ENCODE measurements at regions not wholly inside any gene's neighbourhood (a gene's known extent, or its start where the extent isn't known, plus 50 kb on each side); places are given as distances from the start of the nearest gene placed in this dataset.

DNA sequence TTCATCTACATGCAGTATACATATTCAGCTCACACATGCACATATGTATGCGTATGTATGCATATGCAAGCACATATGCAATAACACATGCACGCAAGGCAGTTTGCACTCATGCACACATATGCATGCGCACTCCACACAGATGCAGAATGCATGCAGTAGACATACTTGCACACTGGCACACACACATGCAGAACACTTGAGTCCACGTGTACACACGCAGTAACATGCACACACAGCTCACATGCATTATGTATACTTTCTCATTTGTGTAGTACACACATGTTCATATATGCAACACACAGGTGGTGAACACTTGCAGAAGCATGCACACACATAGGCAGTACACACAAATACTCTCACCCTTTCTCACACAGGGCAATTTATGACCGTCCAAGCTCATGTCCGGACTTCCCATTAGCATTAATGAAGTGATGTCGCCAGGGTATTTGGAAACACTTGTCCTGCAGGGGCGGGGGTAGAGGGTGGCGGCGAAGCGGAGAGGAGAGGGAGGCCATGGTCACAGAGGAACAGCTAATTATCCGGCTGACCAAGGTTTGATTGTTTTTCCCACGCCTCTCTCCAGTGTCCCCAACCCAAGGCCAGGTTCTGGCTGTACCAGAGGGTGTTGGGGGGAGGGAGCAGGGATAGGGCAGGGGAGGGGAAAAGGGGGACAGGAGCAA lies 91.3 kb downstream of the VEGFA start:
- no peak for DNase-seq

DNA sequence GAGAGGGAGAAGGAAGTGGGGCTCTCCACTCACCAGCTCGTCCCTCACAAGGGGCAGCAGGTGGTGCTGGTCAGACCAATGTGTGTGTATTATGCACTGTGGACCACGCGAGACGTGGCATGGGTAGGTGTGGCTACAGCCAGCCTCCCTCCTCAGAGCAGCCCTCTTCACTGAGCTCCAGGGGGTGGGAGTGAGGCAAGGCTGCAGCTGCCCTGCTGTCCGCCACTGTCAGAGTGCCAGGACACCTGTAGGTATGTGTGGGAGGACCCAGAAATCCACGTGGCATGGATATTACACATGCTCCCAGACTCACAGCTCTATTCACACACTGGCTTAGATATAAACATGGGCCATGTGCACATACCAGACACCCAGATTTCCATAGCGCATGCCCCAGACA lies 90.3 kb downstream of the VEGFA start:
- no peak for DNase-seq

DNA sequence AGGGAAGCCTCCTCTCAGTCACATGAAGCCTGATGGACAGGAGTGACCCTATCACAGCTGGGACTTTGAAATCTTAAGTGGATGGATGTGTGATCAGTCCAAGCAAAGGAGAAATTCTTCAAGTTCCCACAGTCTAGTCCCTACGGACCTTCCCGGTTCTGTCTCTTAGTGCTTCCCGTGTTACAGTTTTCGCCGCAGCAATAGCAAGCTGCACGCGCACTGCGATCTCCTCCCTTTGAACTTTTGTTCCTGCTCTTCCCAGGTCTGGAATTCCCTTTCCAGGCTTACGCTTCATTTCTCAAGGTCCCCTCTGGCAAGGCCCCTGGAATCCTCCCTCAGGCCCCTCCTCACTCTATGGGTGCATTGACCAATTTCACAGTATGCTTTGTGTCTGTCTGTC lies 89.2 kb downstream of the VEGFA start:
- DNase-seq: no peak

DNA sequence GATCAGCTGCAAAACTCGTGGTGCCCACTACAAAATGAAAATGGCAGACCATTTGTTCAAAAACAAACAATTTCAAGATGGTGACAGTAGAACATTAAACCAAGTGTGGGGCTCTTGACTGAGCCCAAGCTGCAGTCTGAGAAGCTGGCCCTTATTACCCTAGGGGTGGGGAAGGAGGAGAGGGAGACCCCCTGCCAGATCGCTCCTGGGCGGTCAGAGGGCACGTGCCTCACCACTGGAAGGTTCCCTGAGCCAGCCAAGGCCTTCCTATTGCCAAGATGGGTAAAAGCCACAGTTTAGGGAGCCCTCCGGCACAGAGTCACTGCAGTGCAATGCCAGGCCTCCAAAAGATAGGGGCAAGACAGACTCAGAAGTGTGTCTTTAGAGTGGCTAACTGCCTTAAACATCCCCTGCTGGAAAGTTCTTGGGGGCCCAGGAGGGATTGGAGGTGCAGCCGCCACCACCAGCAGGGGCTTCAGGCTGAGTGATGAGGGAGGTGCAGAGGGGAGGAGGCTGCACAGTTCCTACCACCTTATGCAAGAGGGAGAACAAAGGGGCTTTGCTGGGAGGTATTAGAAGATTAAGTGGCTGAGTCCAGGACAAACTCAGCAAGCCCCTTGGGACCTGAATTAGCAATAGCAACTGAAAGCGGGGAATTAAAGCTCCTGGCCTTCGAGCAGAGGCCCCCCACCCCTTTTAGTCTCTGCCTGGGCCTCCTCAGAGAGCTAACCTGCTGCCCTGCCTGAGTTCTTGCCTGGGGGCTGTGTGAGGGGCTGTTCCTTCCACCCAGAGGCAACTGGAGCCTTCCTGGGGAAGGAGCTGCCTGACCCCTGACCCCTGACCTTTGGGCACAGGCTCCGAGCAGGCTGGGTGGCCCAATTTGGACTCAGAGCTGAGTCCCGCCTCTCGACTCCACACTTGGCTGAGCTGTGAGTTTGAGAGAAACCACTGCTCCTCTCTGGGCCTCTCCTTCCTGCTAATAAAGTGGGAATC lies 88.4 kb downstream of the VEGFA start:
- DNase-seq: no peak

- no peak for DNase-seq
Measured at GRCh38 chr6:43856005-43856765, 86.2 kb downstream of the VEGFA start.

DNA sequence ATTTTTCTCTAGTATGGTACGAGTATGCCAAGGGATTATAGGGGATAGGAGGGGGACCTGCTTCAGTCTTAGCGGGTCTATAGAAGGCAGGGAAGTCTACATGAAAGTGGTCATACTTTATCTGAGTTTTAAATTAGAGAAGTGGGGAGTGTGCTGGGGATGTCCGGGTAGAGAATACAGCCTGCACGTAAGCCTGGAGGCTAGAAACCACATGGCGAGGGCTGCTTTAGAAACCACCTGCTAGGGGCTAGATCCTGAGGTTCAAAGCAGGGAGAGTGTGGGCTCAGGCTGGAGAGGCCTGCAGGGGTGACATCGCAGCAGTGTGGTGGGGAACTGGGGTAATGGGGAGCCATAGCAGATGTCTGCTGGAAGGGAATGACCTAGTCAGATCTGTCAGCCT lies 85.2 kb downstream of the VEGFA start:
- DNase-seq: no peak

DNA sequence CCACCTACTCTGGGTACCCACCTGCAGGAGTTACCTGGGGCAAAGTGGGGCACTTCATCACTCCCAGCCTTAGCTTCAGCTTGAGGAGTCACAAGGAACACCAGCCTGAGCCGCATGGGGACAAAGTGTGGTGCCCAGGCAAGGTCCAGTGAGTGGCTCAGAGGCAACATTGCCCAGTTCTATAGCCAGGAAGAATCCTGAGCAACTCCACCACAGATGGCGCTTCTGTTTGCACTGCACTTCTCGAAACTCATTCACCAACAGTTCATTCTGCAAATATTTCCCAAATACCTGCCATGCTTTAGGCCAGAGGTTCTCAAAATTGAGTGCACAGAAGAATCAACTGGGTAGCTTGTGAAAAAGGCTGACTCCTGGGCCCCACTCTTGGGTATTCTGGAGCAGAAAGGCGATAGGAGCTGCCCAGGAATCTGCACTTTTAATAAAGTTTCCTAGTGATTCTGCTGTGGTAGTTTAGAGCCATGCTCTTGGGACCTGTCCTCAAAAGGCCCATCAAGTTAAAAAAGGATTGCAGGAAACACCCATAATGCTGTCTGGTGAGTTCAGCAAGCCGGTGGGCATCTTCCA lies 83.1 kb downstream of the VEGFA start:
- DNase-seq: no peak

DNA sequence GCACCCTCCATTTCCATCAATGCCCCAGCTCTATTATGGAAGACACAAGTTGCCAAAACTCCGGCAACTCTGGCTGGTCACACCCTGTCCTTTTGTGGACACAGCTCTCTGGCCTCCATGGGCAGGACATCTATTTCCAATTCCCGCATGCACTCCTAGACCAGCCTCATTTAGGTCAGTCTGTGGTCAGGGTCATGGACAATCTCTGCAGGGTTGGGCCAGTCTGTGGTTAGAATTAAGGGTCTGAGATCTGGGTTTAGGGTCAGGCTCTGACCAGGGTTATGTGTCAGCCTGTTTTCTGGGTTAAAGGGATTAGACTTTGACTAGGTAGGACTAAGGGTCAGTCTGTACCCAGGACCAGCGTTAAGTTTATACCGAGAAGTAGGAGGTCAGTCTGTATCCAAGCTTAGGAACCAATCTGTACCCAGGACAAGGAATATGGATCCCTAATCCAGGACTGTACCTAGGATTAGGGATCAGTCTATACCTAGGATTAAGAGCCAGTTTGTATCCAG lies 82.4 kb downstream of the VEGFA start:
- no peak for DNase-seq

DNA sequence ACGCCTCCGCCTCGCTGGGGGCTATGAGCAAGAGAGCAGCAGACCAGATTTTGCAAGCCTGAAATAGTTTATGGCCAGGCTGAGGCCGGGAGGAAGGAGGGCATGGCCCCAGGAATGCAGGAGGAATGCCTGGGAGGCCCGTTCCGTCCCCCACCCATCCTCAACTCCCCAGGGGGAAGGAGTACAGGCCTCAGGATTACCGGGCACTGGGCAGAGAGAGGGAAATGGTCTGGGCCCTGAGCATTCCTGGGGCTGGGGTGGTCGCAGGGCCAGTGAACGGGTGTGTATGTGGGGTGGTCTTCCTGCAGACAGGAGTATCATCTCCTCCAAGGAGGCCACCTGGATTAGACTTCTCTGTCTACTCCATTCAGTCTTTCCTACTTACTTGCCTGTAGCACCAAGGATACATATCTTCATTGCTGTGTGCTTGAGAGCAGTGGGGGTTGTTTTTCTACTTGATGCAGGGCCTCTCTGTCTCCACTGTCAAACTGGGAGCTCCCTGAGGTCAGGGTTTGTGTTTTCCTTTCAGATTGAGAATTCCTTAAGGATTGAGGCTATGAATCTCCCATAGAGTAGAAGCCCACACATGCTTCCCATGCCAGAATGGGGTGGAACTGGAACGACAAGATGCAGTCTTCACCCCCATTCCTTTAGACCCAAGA lies 81.3 kb downstream of the VEGFA start:
- DNase-seq: no peak

DNA sequence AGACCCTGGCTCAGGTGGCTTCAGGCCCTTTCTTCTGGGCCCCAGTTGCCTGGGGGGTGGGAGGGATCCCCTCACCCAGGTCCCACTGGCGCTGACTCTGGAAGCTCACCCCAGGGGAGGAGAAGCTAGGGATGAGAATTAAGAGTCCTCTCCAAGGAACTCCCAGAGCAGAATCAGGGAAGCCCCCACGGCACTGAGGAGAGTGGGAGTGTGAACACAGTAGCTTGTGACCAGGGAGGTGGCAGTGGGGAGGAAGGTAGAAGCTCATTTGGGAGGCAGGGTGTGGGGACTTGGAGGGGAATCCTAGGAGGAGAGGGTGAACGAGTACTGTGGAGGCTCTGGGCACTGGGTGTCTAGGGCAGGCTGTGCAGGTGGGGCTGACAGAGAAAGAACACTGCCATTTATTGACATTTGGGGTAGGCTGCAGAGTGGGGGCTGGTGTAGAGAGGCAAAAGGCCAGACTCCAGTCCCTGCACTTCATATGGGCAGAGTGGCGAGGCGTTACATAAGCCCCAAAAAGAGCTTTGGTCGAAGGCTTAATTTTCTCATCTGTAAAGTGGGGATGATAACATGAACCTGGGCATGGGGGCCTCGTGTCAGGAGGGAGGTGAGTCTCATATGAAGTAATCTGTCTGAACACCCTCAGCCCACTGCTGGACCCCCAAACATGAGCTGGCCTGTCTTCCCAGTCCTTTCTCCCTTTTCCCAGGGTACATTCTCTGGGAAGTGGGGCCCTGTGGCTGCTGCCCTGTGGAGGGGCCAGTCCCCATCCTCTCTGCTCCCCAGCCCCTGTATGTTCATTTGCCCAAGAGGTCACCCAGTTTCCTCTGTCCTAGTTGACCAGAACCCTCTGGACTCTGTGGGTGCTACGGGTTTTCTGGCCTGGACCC lies 80.5 kb downstream of the VEGFA start:
- DNase-seq: no peak

DNA sequence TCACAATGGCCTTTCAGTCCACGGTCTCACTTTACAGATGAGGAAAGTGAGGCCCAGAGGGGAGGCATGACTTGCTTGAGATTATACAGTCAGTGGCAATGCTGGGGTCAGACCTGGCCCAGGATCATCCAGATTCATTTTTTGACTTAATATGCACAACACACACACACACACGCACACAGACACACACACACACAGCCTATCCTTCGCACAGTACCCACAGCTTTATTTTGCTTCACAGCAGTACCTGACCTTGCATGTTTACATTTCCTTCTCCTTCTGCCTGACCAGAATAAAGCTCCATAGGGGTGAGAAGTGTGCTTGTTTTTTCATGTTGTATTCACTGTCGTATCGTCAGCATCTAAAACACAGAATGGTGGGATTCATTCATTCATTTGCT lies 79.8 kb downstream of the VEGFA start:
- DNase-seq: no peak

DNA sequence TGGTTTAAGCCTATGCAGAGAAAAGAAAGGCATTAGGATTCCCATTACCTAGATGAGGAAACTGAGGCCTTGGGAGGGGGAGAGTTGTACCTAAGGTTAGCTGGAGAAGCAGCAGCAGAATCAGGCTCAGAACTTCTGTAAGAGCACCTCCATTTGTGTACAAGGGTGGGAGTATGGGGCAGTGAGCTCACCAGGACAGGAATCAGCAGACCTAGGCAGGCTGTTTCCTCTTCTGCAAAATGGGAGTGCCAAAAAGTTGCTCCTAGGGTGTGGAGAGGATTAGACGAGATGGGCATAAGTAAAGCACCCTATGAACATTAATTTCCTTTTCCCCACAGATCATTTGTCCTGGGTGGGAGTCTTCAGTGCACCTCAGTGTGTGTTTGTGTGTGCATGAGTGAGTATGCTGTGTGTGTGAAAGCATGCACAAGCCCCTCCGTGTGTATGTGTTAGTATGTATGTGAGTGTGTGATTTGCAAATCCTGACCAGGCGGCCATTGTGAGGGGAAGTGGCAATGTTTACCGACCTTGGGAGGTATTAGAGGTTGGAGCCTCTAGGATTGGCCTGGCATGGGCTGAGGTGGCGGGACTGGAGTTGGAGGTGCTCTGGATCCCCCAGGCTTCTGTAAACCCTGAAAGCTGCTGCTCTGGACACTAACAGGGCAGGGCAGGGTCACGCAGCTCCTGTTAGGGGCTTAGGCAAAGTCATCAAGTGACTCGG lies 78.8 kb downstream of the VEGFA start:
- no peak for DNase-seq

GRCh38 chr6:43847741-43848630 lies 78.0 kb downstream of the VEGFA start:
- no peak for DNase-seq

GRCh38 chr6:43846556-43846955 lies 76.5 kb downstream of the VEGFA start:
- no peak for DNase-seq

GRCh38 chr6:43845646-43846045 lies 75.6 kb downstream of the VEGFA start:
- no peak for DNase-seq

- no peak for DNase-seq
Measured at GRCh38 chr6:43843669-43844171, 73.7 kb downstream of the VEGFA start.

DNA sequence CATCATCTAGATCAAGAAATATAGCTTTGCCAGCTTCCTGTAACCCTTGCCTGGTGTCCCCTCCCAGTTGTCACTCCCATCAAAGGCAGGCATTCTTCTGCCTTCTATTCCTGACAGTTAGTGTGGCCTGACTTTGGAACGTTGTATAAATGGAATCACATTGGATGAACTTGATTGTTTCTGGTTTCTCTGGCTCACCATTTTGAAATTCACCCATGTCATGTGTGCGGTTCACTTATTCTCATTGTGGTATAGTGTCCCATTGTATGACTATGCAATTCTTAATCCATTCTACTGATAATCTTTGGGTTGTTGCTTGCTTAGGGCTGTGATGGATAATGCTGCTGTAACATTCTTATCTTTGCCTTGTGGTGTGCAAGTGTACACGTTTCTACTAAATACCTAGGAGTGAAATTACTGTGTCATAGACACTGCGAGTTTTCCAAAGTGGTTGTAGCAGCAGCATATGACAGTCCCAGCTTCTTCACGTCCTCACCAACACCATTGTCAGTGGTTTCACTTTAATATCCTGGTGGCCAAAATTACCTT lies 73.2 kb downstream of the VEGFA start:
- DNase-seq: no peak

GRCh38 chr6:43842231-43842794 lies 72.3 kb downstream of the VEGFA start:
- DNase-seq: no peak

Measured in GOT3 (cell line).